Panc1 (cell line): ENCODE measurements at regions not wholly inside any gene's neighbourhood (a gene's known extent, or its start where the extent isn't known, plus 50 kb on each side); places are given as distances from the start of the nearest gene placed in this dataset.

Experiments used
- ATAC-seq: fragments of 200-7000 bp; cut with Tn5 transposase; 2 replicates; pipeline ENCODE4 v1.9.1; 2020; ENCODE audit warnings: mild to moderate bottlenecking, moderate library complexity
- BruUV-seq: library from RNA; stranded (reverse); fragments of 400-500 nt; replicated peaks from 2 replicates; lab custom pipeline; 2021; lab: Mats Ljungman, UMichigan
- CTCF ChIA-PET: fragments of 300-600 bp; sonication (Branson Sonifier 250); formaldehyde crosslinking; loops from one replicate; lab custom pipeline; 2022; ENCODE audit warnings: antibody characterized with exemption; lab: Charles Lee
- POLR2A ChIA-PET: fragments of 300-600 bp; sonication (Branson Sonifier 250); formaldehyde crosslinking; loops from one replicate; lab custom pipeline; 2022; ENCODE audit warnings: antibody characterized with exemption; lab: Charles Lee
- DNase-seq: peaks from one replicate; pipeline ENCODE4 v3.0.0-alpha.2; 2010; ENCODE audit warnings: low read depth, low spot score
- H3K27ac ChIP-seq: 2 replicates; pipeline ENCODE4 v1.5.1; 2011; ENCODE audit warnings: mild to moderate bottlenecking, low read length, inconsistent platforms
- H3K27me3 ChIP-seq: fragments of 200-500 bp; sonication (Bioruptor generic); 2 replicates; pipeline ENCODE4 v1.6.0; 2014; ENCODE audit warnings: low read length, inconsistent platforms; ENCODE audit not compliant: control insufficient read depth, insufficient read depth
- H3K36me3 ChIP-seq: fragments of 200-500 bp; sonication (Bioruptor generic); 2 replicates; pipeline ENCODE4 v1.5.1; 2014; ENCODE audit warnings: inconsistent platforms, mild to moderate bottlenecking, low read length, moderate library complexity; ENCODE audit not compliant: control insufficient read depth, insufficient read depth
- H3K4me1 ChIP-seq: 2 replicates; pipeline ENCODE4 v1.5.1; 2011; ENCODE audit warnings: inconsistent platforms, mild to moderate bottlenecking, low read length, moderate library complexity; ENCODE audit not compliant: control insufficient read depth, insufficient read depth
- H3K4me3 ChIP-seq, 2 experiments: 2 replicates each; pipeline ENCODE4 v1.5.1; 2011 to 2012; ENCODE audit warnings: low read depth in 2 of 2, low read length in 2 of 2, mild to moderate bottlenecking in 2 of 2, inconsistent platforms in 1 of 2, moderate library complexity in 1 of 2
- H3K9me3 ChIP-seq: fragments of 200-500 bp; sonication (Bioruptor generic); 2 replicates; pipeline ENCODE4 v1.5.1; 2014; ENCODE audit warnings: low read depth, mild to moderate bottlenecking, inconsistent platforms, low read length, moderate library complexity; ENCODE audit not compliant: control insufficient read depth, insufficient read depth
- POLR2AphosphoS5 ChIP-seq: IDR thresholded peaks from 2 replicates; pipeline ENCODE4 v1.6.1; 2012; ENCODE audit warnings: mild to moderate bottlenecking, low read depth, low read length, moderate library complexity
- REST ChIP-seq, 2 experiments: IDR thresholded peaks; 2 replicates each; pipeline ENCODE4 v1.6.1; 2011 to 2012; ENCODE audit warnings: low read depth in 2 of 2, control low read depth in 1 of 2, low read length in 1 of 2, mild to moderate bottlenecking in 1 of 2, moderate library complexity in 1 of 2; ENCODE audit not compliant: insufficient read depth in 1 of 2
- SIN3A ChIP-seq: IDR thresholded peaks from 2 replicates; pipeline ENCODE4 v1.6.1; 2012; ENCODE audit warnings: low read depth, mild to moderate bottlenecking, low read length, moderate library complexity, borderline replicate concordance; ENCODE audit not compliant: insufficient read depth
- TCF7L2 ChIP-seq: IDR thresholded peaks from 2 replicates; pipeline ENCODE4 v1.6.1; 2011; ENCODE audit warnings: mild to moderate bottlenecking, low read depth, low read length, inconsistent platforms
- in situ Hi-C: cut with HindIII; loops from 2 replicates; pipeline ENCODE4 v1.10.0; 2016; ENCODE audit warnings: low sequenced_read_pairs, low pct_unique_long_range_greater_than_20kb
- intact Hi-C: fragments of 100-400 bp; cut with micrococcal nuclease; formaldehyde crosslinking; loops from one replicate; pipeline ENCODE4 v1.10.0; 2022; ENCODE audit not compliant: unreplicated experiment
- TF ChIP-seq, protein P1 (sequence below): fragments of 450-650 bp; IDR thresholded peaks from 2 replicates; pipeline ENCODE4 v1.5.1; 2017; ENCODE audit warnings: mild to moderate bottlenecking

DNA sequence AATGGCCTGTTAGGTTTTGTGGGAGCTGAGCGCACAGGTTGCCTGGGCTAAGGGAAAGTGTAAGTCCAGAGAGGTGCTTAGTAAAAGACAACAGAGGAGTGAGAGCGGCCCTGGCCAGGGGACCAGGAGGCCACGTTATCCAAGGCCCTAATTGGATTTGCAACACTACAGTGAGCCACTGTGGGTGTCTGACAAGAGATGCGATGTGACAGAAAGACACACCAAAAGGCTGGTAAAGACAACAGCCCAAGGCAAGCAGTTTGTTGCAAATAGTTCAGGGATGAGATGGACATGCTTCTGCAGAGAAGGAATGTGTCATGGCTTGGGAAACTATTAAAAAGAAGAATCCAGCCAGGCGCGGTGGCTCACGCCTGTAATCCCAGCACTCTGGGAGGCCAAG, 162.7 kb upstream of the KIT start:
- no peaks in the 10 kb centered on the region for H3K4me1 ChIP-seq
- DNase-seq (no peak), ATAC-seq (no peak)
- H3K9me3 ChIP-seq: no peaks in the 10 kb centered on the region
- CTCF ChIA-PET: no interaction called here
- POLR2A ChIA-PET: no interaction called here
- TF ChIP-seq TCF7L2: no peak
- H3K36me3 ChIP-seq: no peaks in the 10 kb centered on the region
- no peak overlapping the region for H3K27ac ChIP-seq
- no peaks in the 10 kb centered on the region for H3K27me3 ChIP-seq
- H3K4me3 ChIP-seq: no peak overlapping the region
- intact Hi-C loops (no loop called here), in situ Hi-C loops (no loop called here)
- no TSS peak for BruUV-seq

GRCh38 chr4:54495641-54496040, 162.1 kb upstream of the KIT start:
- no peak for DNase-seq
- H3K27ac ChIP-seq: no peak overlapping the region
- H3K4me1 ChIP-seq: no peaks in the 10 kb centered on the region
- H3K27me3 ChIP-seq: no peaks in the 10 kb centered on the region
- no peaks in the 10 kb centered on the region for H3K36me3 ChIP-seq
- no TSS peak for BruUV-seq
- ChIA-PET CTCF (no interaction called here), POLR2A (no interaction called here)
- in situ Hi-C loops (no loop called here), intact Hi-C loops (no loop called here)
- H3K4me3 ChIP-seq: no peak overlapping the region
- no peak for ATAC-seq
- no peaks in the 10 kb centered on the region for H3K9me3 ChIP-seq
- TF ChIP-seq SIN3A (no peak), TCF7L2 (no peak), POLR2AphosphoS5 (no peak), REST (IDR thresholded peaks at IDR 0.05; ENCODE audit: insufficient read depth in 1 of 2, low read depth in 2 of 2, low read length in 1 of 2) (no peak)
- TF ChIP-seq, protein P1, sequence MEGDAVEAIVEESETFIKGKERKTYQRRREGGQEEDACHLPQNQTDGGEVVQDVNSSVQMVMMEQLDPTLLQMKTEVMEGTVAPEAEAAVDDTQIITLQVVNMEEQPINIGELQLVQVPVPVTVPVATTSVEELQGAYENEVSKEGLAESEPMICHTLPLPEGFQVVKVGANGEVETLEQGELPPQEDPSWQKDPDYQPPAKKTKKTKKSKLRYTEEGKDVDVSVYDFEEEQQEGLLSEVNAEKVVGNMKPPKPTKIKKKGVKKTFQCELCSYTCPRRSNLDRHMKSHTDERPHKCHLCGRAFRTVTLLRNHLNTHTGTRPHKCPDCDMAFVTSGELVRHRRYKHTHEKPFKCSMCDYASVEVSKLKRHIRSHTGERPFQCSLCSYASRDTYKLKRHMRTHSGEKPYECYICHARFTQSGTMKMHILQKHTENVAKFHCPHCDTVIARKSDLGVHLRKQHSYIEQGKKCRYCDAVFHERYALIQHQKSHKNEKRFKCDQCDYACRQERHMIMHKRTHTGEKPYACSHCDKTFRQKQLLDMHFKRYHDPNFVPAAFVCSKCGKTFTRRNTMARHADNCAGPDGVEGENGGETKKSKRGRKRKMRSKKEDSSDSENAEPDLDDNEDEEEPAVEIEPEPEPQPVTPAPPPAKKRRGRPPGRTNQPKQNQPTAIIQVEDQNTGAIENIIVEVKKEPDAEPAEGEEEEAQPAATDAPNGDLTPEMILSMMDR: no peak

DNA sequence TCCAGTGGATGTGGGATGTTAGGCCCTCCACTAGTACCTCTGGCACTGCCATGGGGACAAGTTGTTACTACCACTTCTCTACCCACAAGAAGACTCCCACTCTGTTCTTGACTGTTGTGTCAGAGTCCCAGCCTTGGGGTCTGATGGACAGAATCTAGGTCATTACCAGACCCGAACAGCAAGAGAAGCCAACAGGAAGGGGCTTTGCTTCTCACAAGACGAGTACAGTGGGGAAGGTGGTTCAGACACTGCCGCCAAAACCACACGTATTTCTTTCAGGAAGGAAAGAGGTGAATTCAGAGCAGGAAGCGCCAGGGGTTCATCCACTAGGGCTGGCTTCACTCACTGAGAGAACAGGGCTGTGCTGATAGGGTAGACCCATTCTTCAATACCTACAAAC, 161.3 kb upstream of the KIT start:
- ChIA-PET CTCF (no interaction called here), POLR2A (no interaction called here)
- no peaks in the 10 kb centered on the region for H3K9me3 ChIP-seq
- no peak for DNase-seq
- H3K36me3 ChIP-seq: no peaks in the 10 kb centered on the region
- BruUV-seq: no TSS peak
- TF ChIP-seq, protein P1: no peak
- TF ChIP-seq POLR2AphosphoS5 (no peak), TCF7L2 (no peak), SIN3A (no peak), REST (IDR thresholded peaks at IDR 0.05; ENCODE audit: insufficient read depth in 1 of 2, low read depth in 2 of 2, low read length in 1 of 2) (no peak)
- intact Hi-C loops: no loop called here
- H3K27me3 ChIP-seq: no peaks in the 10 kb centered on the region
- in situ Hi-C loops: no loop called here
- ATAC-seq: no peak
- H3K27ac ChIP-seq: no peak overlapping the region
- no peak overlapping the region for H3K4me3 ChIP-seq
- no peaks in the 10 kb centered on the region for H3K4me1 ChIP-seq
